ENCODE measurements at regions not wholly inside any gene's neighbourhood (a gene's known extent, or its start where the extent isn't known, plus 50 kb on each side); places are given as distances from the start of the nearest gene placed in this dataset.

DNA sequence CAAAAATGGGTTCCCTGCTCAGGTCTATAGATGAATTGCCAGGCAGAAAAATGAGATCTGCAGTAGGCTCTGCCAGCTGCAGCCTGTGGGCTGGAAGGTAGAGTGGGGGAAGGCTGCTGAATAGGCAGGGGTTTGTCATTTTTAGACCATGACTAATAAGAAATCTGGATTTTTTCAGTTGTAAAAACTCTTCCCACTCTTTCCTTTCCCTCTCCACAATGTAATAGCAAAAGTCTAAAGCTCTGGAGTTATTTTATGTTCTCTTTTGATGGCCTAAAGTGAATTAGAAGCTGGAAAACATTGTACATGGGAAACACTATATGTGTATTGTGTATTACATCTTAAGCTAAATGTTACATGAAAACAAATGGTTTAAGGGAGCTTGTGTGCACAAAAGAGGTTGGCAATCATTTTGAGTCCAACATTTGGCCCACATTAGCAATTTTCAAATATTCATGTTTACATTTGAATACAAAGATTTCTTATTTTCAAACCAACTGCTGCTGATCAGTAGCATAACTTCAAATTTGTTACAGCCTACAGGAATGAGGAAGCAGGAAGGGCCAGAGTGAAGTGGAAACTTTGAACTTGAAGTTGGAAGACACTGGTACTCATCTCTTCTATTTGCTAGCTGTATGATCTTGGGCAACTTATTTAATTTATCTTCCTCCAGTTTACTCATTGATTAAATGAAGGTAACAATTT, 407.1 kb downstream of the SLC4A3 start:
- no peaks in the 10 kb centered on the region for H3K36me3 ChIP-seq (replicated peaks in 1 of 2; ENCODE audit: insufficient read depth in 1 of 2, low read depth in 2 of 2)
- DNase-seq (no peak), ATAC-seq (no peak)
- H3K27me3 ChIP-seq, result no peaks in the 10 kb centered on the region
- intact Hi-C loops (cut with DNase I), result no loop called here
- no peak for TF ChIP-seq POLR2A (IDR thresholded peaks at IDR 0.05)
- TF ChIP-seq, protein P1, sequence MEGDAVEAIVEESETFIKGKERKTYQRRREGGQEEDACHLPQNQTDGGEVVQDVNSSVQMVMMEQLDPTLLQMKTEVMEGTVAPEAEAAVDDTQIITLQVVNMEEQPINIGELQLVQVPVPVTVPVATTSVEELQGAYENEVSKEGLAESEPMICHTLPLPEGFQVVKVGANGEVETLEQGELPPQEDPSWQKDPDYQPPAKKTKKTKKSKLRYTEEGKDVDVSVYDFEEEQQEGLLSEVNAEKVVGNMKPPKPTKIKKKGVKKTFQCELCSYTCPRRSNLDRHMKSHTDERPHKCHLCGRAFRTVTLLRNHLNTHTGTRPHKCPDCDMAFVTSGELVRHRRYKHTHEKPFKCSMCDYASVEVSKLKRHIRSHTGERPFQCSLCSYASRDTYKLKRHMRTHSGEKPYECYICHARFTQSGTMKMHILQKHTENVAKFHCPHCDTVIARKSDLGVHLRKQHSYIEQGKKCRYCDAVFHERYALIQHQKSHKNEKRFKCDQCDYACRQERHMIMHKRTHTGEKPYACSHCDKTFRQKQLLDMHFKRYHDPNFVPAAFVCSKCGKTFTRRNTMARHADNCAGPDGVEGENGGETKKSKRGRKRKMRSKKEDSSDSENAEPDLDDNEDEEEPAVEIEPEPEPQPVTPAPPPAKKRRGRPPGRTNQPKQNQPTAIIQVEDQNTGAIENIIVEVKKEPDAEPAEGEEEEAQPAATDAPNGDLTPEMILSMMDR (IDR thresholded peaks at IDR 0.05), result no peak
- no peak overlapping the region for H3K27ac ChIP-seq
- no peaks in the 10 kb centered on the region for H3K4me1 ChIP-seq
- H3K4me3 ChIP-seq, result no peak overlapping the region
- no peaks in the 10 kb centered on the region for H3K9me3 ChIP-seq

DNA sequence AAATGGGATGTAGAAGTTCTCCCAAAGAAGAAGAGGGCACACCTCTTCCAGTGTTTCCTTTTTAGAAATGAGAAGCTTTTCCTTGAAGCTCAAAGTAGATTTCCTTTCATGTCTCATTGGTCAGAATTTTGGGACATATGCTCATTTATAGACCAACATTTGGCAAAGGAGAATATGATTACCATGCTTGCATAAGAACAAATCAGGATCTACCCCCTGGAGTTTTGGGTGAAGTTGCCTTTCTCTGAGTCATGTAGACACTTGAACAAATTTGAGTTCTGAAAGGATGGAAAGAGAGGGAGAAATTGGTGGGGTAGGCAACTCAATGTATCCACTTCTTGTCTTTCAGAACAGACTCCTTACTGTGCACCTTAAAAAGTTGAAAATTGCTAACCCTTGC, 409.0 kb downstream of the SLC4A3 start:
- H3K27me3 ChIP-seq, result no peaks in the 10 kb centered on the region
- H3K4me3 ChIP-seq, result no peak overlapping the region
- TF ChIP-seq, protein P1 (IDR thresholded peaks at IDR 0.05), result no peak
- no peak for TF ChIP-seq POLR2A (IDR thresholded peaks at IDR 0.05)
- H3K27ac ChIP-seq, result no peak overlapping the region
- H3K9me3 ChIP-seq, result no peaks in the 10 kb centered on the region
- intact Hi-C loops (cut with DNase I), result no loop called here
- H3K4me1 ChIP-seq, result no peaks in the 10 kb centered on the region
- H3K36me3 ChIP-seq (replicated peaks in 1 of 2; ENCODE audit: insufficient read depth in 1 of 2, low read depth in 2 of 2), result no peaks in the 10 kb centered on the region
- ATAC-seq, result no peak
- DNase-seq, result no peak

DNA sequence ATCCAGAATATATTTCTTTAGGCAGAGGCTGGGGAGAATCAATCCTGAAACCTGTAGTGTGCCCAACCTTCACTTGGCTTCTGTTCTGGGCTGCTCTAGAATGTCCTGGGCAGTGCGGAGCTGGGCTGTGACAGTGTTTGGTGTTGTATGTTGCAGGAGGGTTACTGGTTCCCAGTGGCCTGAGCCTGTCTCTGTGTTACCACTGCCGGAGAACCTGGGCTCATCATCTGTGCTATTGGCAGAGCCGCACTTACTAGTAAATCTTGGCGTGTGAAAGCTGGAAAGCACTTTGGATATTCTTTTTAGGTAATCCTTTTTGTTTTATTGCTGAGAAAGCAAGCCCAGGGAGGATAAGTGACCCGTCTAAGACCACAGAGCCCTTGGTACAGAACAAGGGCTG, 412.9 kb downstream of the SLC4A3 start:
- ATAC-seq (no peak), DNase-seq (no peak)
- Histone ChIP-seq H3K27ac (no peak overlapping the region), H3K9me3 (no peaks in the 10 kb centered on the region), H3K27me3 (no peaks in the 10 kb centered on the region), H3K4me1 (no peaks in the 10 kb centered on the region), H3K4me3 (no peak overlapping the region), H3K36me3 (replicated peaks in 1 of 2; ENCODE audit: insufficient read depth in 1 of 2, low read depth in 2 of 2) (no peaks in the 10 kb centered on the region)
- TF ChIP-seq POLR2A (IDR thresholded peaks at IDR 0.05), result no peak
- TF ChIP-seq, protein P1 (IDR thresholded peaks at IDR 0.05), result no peak
- intact Hi-C loops (cut with DNase I), result no loop called here
- 81 to 93% methylated on average over 5 of the region's 5 CpGs for WGBS, 2 donors

DNA sequence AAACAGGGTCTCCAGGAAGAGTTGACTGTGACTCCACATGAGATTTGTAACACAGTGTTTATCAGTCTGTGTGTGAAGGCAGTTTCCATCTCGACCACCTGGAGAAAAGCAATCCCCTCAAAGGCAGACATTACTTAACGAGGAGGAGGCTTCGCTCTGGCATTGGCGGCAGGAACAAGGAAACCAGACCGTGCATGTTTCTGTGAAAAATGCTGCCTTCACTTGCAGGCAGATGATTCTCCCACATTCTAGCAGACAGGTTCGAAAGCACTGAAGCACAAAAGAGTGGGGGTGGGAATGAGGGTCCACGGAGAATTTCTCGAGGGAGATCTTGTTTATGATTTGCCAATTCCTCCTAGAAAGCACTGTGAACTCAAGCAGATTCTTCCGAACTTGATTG, 414.0 kb downstream of the SLC4A3 start:
- Histone ChIP-seq H3K9me3 (no peaks in the 10 kb centered on the region), H3K4me3 (no peak overlapping the region), H3K36me3 (replicated peaks in 1 of 2; ENCODE audit: insufficient read depth in 1 of 2, low read depth in 2 of 2) (no peaks in the 10 kb centered on the region), H3K27ac (no peak overlapping the region), H3K4me1 (no peaks in the 10 kb centered on the region), H3K27me3 (no peaks in the 10 kb centered on the region)
- TF ChIP-seq, protein P1 (IDR thresholded peaks at IDR 0.05), result no peak
- TF ChIP-seq POLR2A (IDR thresholded peaks at IDR 0.05), result no peak
- DNase-seq (no peak), ATAC-seq (no peak)
- WGBS, 2 donors, result 61 to 66% methylated on average over 9 of the region's 9 CpGs
- intact Hi-C loops (cut with DNase I), result no loop called here

Data from body of pancreas (tissue), 4 donors.